ENCODE measurements at regions not wholly inside any gene's neighbourhood (a gene's known extent, or its start where the extent isn't known, plus 50 kb on each side); places are given as distances from the start of the nearest gene placed in this dataset.

- FAIRE-seq (no peak), DNase-seq (ENCODE audit: low read depth) (no peak)
- no peaks in the 10 kb centered on the region for H3K36me3 ChIP-seq (ENCODE audit: control insufficient read depth, insufficient read depth, low read length)
- no peak overlapping the region for H3K4me3 ChIP-seq (ENCODE audit: low read depth, low read length)
- no peaks in the 10 kb centered on the region for H3K27me3 ChIP-seq (ENCODE audit: control insufficient read depth, insufficient read depth, low read length)
- TF ChIP-seq CTCF (IDR thresholded peaks at IDR 0.05; ENCODE audit: insufficient read depth, low read length, severe bottlenecking): no peak
Observed at GRCh38 chr5:106088462-106088861, 1582.3 kb downstream of the EFNA5 start.

GRCh38 chr5:106086352-106086751 lies 1584.4 kb downstream of the EFNA5 start:
- TF ChIP-seq CTCF (IDR thresholded peaks at IDR 0.05; ENCODE audit: insufficient read depth, low read length, severe bottlenecking): no peak
- DNase-seq (ENCODE audit: low read depth) (no peak), FAIRE-seq (no peak)
- no peaks in the 10 kb centered on the region for H3K27me3 ChIP-seq (ENCODE audit: control insufficient read depth, insufficient read depth, low read length)
- no peak overlapping the region for H3K4me3 ChIP-seq (ENCODE audit: low read depth, low read length)
- no peaks in the 10 kb centered on the region for H3K36me3 ChIP-seq (ENCODE audit: control insufficient read depth, insufficient read depth, low read length)

- DNase-seq (ENCODE audit: low read depth): no peak
- H3K36me3 ChIP-seq (ENCODE audit: control insufficient read depth, insufficient read depth, low read length): no peaks in the 10 kb centered on the region
- FAIRE-seq: no peak
- no peaks in the 10 kb centered on the region for H3K27me3 ChIP-seq (ENCODE audit: control insufficient read depth, insufficient read depth, low read length)
- no peak overlapping the region for H3K4me3 ChIP-seq (ENCODE audit: low read depth, low read length)
- no peak for TF ChIP-seq CTCF (IDR thresholded peaks at IDR 0.05; ENCODE audit: insufficient read depth, low read length, severe bottlenecking)
Observed at GRCh38 chr5:106085556-106085955, 1585.2 kb downstream of the EFNA5 start.

GRCh38 chr5:106085136-106085535 lies 1585.6 kb downstream of the EFNA5 start:
- TF ChIP-seq CTCF (IDR thresholded peaks at IDR 0.05; ENCODE audit: insufficient read depth, low read length, severe bottlenecking): no peak
- H3K4me3 ChIP-seq (ENCODE audit: low read depth, low read length): no peak overlapping the region
- DNase-seq (ENCODE audit: low read depth) (no peak), FAIRE-seq (no peak)
- H3K27me3 ChIP-seq (ENCODE audit: control insufficient read depth, insufficient read depth, low read length): no peaks in the 10 kb centered on the region
- H3K36me3 ChIP-seq (ENCODE audit: control insufficient read depth, insufficient read depth, low read length): no peaks in the 10 kb centered on the region

GRCh38 chr5:106080535-106080934 lies 1590.2 kb downstream of the EFNA5 start:
- DNase-seq (ENCODE audit: low read depth): no peak
- Histone ChIP-seq H3K36me3 (ENCODE audit: control insufficient read depth, insufficient read depth, low read length) (no peaks in the 10 kb centered on the region), H3K4me3 (ENCODE audit: low read depth, low read length) (no peak overlapping the region), H3K27me3 (ENCODE audit: control insufficient read depth, insufficient read depth, low read length) (no peaks in the 10 kb centered on the region)
- FAIRE-seq: no peak
- TF ChIP-seq CTCF (IDR thresholded peaks at IDR 0.05; ENCODE audit: insufficient read depth, low read length, severe bottlenecking): no peak

GRCh38 chr5:106076655-106077054 lies 1594.1 kb downstream of the EFNA5 start:
- no peaks in the 10 kb centered on the region for H3K27me3 ChIP-seq (ENCODE audit: control insufficient read depth, insufficient read depth, low read length)
- FAIRE-seq (peak; percentile 43), DNase-seq (ENCODE audit: low read depth) (no peak)
- no peaks in the 10 kb centered on the region for H3K36me3 ChIP-seq (ENCODE audit: control insufficient read depth, insufficient read depth, low read length)
- H3K4me3 ChIP-seq (ENCODE audit: low read depth, low read length): no peak overlapping the region
- TF ChIP-seq CTCF (IDR thresholded peaks at IDR 0.05; ENCODE audit: insufficient read depth, low read length, severe bottlenecking): no peak
